Stromal cell of bone marrow (primary cell): ENCODE measurements at regions not wholly inside any gene's neighbourhood (a gene's known extent, or its start where the extent isn't known, plus 50 kb on each side); places are given as distances from the start of the nearest gene placed in this dataset.

Source experiments
- DNase-seq: peaks from one replicate; pipeline ENCODE4 v3.0.0-alpha.2; 2012; ENCODE audit warnings: low read depth

- DNase-seq: no peak
These were observed 88.8 kb upstream of the ZMIZ1 start for GRCh38 chr10:78979938-78980337.

- no peak for DNase-seq
These were observed 88.4 kb upstream of the ZMIZ1 start for GRCh38 chr10:78980354-78980753.

- no peak for DNase-seq
These were observed 88.0 kb upstream of the ZMIZ1 start for GRCh38 chr10:78980815-78981214.

- DNase-seq: no peak
These were observed 87.4 kb upstream of the ZMIZ1 start for GRCh38 chr10:78981257-78981969.

GRCh38 chr10:78981970-78982281 is 86.8 kb upstream of the ZMIZ1 start:
- DNase-seq: no peak

GRCh38 chr10:78982726-78983125 is 86.0 kb upstream of the ZMIZ1 start:
- no peak for DNase-seq

- no peak for DNase-seq
These were observed 85.2 kb upstream of the ZMIZ1 start for GRCh38 chr10:78983608-78984007.

GRCh38 chr10:78985973-78986818 is 82.6 kb upstream of the ZMIZ1 start:
- DNase-seq: no peak

- no peak for DNase-seq
These were observed 77.6 kb upstream of the ZMIZ1 start for GRCh38 chr10:78991187-78991586.

GRCh38 chr10:78992333-78992732 is 76.4 kb upstream of the ZMIZ1 start:
- no peak for DNase-seq

- DNase-seq: no peak
These were observed 75.4 kb upstream of the ZMIZ1 start for GRCh38 chr10:78993261-78993945.

GRCh38 chr10:78995987-78996791 is 72.6 kb upstream of the ZMIZ1 start:
- DNase-seq: no peak

- DNase-seq: no peak
These were observed 72.0 kb upstream of the ZMIZ1 start for GRCh38 chr10:78996792-78997129.

GRCh38 chr10:78997635-78998618 is 70.8 kb upstream of the ZMIZ1 start:
- no peak for DNase-seq

GRCh38 chr10:79001082-79001885 is 67.5 kb upstream of the ZMIZ1 start:
- DNase-seq: peak; percentile 39

GRCh38 chr10:79002336-79002735 is 66.4 kb upstream of the ZMIZ1 start:
- DNase-seq: no peak

GRCh38 chr10:79003183-79004100 is 65.3 kb upstream of the ZMIZ1 start:
- DNase-seq: no peak

- DNase-seq: no peak
These were observed 64.5 kb upstream of the ZMIZ1 start for GRCh38 chr10:79004311-79004710.
